Heart left ventricle (tissue), 13 donors: ENCODE measurements at regions not wholly inside any gene's neighbourhood (a gene's known extent, or its start where the extent isn't known, plus 50 kb on each side); places are given as distances from the start of the nearest gene placed in this dataset.

Experiments used
- POLR2A ChIP-seq, 2 donors: fragments of 450-650 bp; IDR thresholded peaks; one replicate each; pipeline ENCODE4 v1.6.1; 2017; ENCODE audit warnings: antibody characterized with exemption in 2 of 2, mild to moderate bottlenecking in 2 of 2, moderate library complexity in 2 of 2
- TF ChIP-seq, protein P1 (sequence below), 12 donors: fragments of 200-600 bp; sonication (generic) in 4 of 12; IDR thresholded peaks; one replicate each; pipeline versions ENCODE4 v1.5.0 to v1.8.0; 2018 to 2022; ENCODE audit warnings: antibody characterized with exemption in 12 of 12, mild to moderate bottlenecking in 5 of 12
- donor health status: ischemic (EF 13 %, LVEDD 7.1; RV severe dilation, severe dysfunction).
- donor health status: DM: no; HTN: yes; CAD: no.
- donor health status: DM: no; HTN: no; CAD: no.
- donor health status: ischemic (EF 25% LVEDD 6.9; RV normal size, moderate dysfunction).
- donor health status: ischemic (EF 25% LVEDD 5.7; RV mildly dilated, moderate dysfunction).
- donor health status: ischemic (EF 35%, LVEDD 5.7; RV mildly dilated, moderate dysfunction).
- donor health status: nonischemic (EF 11% LVEDD 7.7; RV severe dilation, severe dysfunction).
- donor health status: DM: yes; HTN: yes; CAD: no.
- donor health status: PGD.
- donor health status: ischemic (EF 29% LVEDD 5.4; RV normal size, mild dysfunction).
- donor health status: nonischemic (EF 23%, LVEDD 6.1; RV moderate dilation, normal function).

DNA sequence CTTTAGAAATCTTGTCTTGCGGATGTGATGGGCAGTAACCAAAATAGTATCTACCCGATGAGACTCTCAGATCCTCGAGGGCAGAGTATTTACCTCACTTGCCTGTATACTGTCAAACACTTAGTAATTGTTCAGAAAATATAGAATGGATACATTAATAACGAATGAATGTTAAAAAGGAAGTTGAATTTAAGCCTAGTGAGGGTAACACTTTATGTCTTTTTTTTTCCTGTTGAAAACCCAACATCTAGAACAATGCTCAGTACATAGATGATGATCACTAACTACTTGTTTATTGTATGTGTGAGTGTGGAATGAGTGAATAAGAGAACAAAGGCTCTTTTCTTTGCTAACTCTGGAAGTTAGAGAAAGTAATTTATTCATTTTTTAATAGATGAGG, 195.7 kb downstream of the MIAT start:
- TF ChIP-seq, protein P1, sequence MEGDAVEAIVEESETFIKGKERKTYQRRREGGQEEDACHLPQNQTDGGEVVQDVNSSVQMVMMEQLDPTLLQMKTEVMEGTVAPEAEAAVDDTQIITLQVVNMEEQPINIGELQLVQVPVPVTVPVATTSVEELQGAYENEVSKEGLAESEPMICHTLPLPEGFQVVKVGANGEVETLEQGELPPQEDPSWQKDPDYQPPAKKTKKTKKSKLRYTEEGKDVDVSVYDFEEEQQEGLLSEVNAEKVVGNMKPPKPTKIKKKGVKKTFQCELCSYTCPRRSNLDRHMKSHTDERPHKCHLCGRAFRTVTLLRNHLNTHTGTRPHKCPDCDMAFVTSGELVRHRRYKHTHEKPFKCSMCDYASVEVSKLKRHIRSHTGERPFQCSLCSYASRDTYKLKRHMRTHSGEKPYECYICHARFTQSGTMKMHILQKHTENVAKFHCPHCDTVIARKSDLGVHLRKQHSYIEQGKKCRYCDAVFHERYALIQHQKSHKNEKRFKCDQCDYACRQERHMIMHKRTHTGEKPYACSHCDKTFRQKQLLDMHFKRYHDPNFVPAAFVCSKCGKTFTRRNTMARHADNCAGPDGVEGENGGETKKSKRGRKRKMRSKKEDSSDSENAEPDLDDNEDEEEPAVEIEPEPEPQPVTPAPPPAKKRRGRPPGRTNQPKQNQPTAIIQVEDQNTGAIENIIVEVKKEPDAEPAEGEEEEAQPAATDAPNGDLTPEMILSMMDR (IDR thresholded peaks at IDR 0.05): no peak
- no peak for TF ChIP-seq POLR2A (IDR thresholded peaks at IDR 0.05)
